ENCODE measurements at regions not wholly inside any gene's neighbourhood (a gene's known extent, or its start where the extent isn't known, plus 50 kb on each side); places are given as distances from the start of the nearest gene placed in this dataset.

GRCh38 chr13:85728811-85729210, 70.4 kb downstream of the SLITRK6 start (continued):
- no peak for TF ChIP-seq MAX (CRISPR knock-in tag; IDR thresholded peaks at IDR 0.05)
- no peak for TF ChIP-seq GABPB1 (CRISPR knock-in tag; IDR thresholded peaks at IDR 0.05)
- no peak for TF ChIP-seq ZSCAN18 (CRISPR knock-in tag; IDR thresholded peaks at IDR 0.05)
- no peak for TF ChIP-seq ATF3 (CRISPR knock-in tag; conservative IDR thresholded peaks at IDR 0.05)
- TF ChIP-seq ZNF281 (CRISPR knock-in tag; IDR thresholded peaks at IDR 0.05), result no peak

- Mint-ChIP-seq H3K4me1 (no peaks in the 10 kb centered on the region), H3K36me3 (no peaks in the 10 kb centered on the region), H3K4me3 (no peak overlapping the region), H3K9me3 (no peaks in the 10 kb centered on the region), H3K27me3 (ENCODE audit: low read depth) (no peaks in the 10 kb centered on the region), H3K27ac (no peak overlapping the region)
- POLR2A ChIA-PET, result no interaction called here
- CTCF ChIA-PET, result no interaction called here
- TF ChIP-seq ZNF121 (CRISPR knock-in tag; IDR thresholded peaks at IDR 0.05), result no peak
- no peak for TF ChIP-seq PRDM15 (CRISPR knock-in tag; IDR thresholded peaks at IDR 0.05)
- no peak for ATAC-seq
- no peak for DNase-seq (ENCODE audit: low spot score)
Observed at GRCh38 chr13:85725433-85725832, 73.8 kb downstream of the SLITRK6 start.

GRCh38 chr13:85724546-85725432, 74.4 kb downstream of the SLITRK6 start:
- H3K27me3 Mint-ChIP-seq (ENCODE audit: low read depth), result no peaks in the 10 kb centered on the region
- H3K4me1 Mint-ChIP-seq, result peaks cover under 1% of the 10 kb centered on the region
- TF ChIP-seq TEAD1 (CRISPR knock-in tag; IDR thresholded peaks at IDR 0.05), result no peak
- no peak for TF ChIP-seq FOXK1 (CRISPR knock-in tag; IDR thresholded peaks at IDR 0.05)
- TF ChIP-seq GRHL2 (CRISPR knock-in tag; IDR thresholded peaks at IDR 0.05; ENCODE audit: insufficient replicate concordance, severe bottlenecking), result no peak
- TF ChIP-seq FOXJ3 (CRISPR knock-in tag; IDR thresholded peaks at IDR 0.05; ENCODE audit: borderline replicate concordance), result no peak
- TF ChIP-seq FOXP1 (CRISPR knock-in tag; IDR thresholded peaks at IDR 0.05; ENCODE audit: borderline replicate concordance), result no peak
- TF ChIP-seq NFYB (CRISPR knock-in tag; conservative IDR thresholded peaks at IDR 0.05; ENCODE audit: low read depth), result no peak
- no peak for TF ChIP-seq RORB (CRISPR knock-in tag; IDR thresholded peaks at IDR 0.05)
- no peaks in the 10 kb centered on the region for H3K9me3 Mint-ChIP-seq
- H3K36me3 Mint-ChIP-seq, result no peaks in the 10 kb centered on the region
- no peak overlapping the region for H3K27ac Mint-ChIP-seq
- no peak overlapping the region for H3K4me3 Mint-ChIP-seq
- ChIA-PET POLR2A (no interaction called here), CTCF (no interaction called here)
- DNase-seq (ENCODE audit: low spot score) (no peak), ATAC-seq (no peak; the same call in 1 of the 2 replicates)
